HG03064 (cell line): ENCODE measurements at regions not wholly inside any gene's neighbourhood (a gene's known extent, or its start where the extent isn't known, plus 50 kb on each side); places are given as distances from the start of the nearest gene placed in this dataset.
"Not testable (repeated sequence)": the region's sequence is repeated elsewhere in the genome, so short reads cannot be mapped to it uniquely, and the experiment has no call there.

ENCODE experiments used
- ATAC-seq: cut with Tn5 transposase; IDR thresholded peaks from one replicate; pipeline ENCODE4 v1.9.1; 2021; ENCODE audit warnings: low read depth; ENCODE audit not compliant: unreplicated experiment

- ATAC-seq = no peak
Observed at GRCh38 chrX:55981603-55982002, 250.6 kb upstream of the KLF8 start.

GRCh38 chrX:55996649-55997048 lies 235.5 kb upstream of the KLF8 start:
- no peak for ATAC-seq

- no peak for ATAC-seq
Observed at GRCh38 chrX:56000174-56000573, 232.0 kb upstream of the KLF8 start.

GRCh38 chrX:56000729-56001128 lies 231.4 kb upstream of the KLF8 start:
- ATAC-seq = no peak

GRCh38 chrX:56025872-56026571 lies 206.1 kb upstream of the KLF8 start:
- no peak for ATAC-seq

GRCh38 chrX:56026815-56027214 lies 205.3 kb upstream of the KLF8 start:
- no peak for ATAC-seq

- no peak for ATAC-seq
Observed at GRCh38 chrX:56029188-56029587, 203.0 kb upstream of the KLF8 start.

- no peak for ATAC-seq
Observed at GRCh38 chrX:56029691-56030090, 202.5 kb upstream of the KLF8 start.

- no peak for ATAC-seq
Observed at GRCh38 chrX:56031409-56031808, 200.7 kb upstream of the KLF8 start.

- no peak for ATAC-seq
Observed at GRCh38 chrX:56033495-56034180, 198.5 kb upstream of the KLF8 start.

- ATAC-seq = not testable (repeated sequence)
Observed at GRCh38 chrX:56052673-56053330, 179.4 kb upstream of the KLF8 start.

GRCh38 chrX:56057325-56057724 lies 174.8 kb upstream of the KLF8 start:
- ATAC-seq = no peak

GRCh38 chrX:56066016-56066415 lies 166.1 kb upstream of the KLF8 start:
- ATAC-seq = peak; percentile 53

- ATAC-seq = no peak
Observed at GRCh38 chrX:56068274-56068758, 163.8 kb upstream of the KLF8 start.

- ATAC-seq = no peak
Observed at GRCh38 chrX:56069299-56069931, 162.7 kb upstream of the KLF8 start.

GRCh38 chrX:56089376-56089775 lies 142.8 kb upstream of the KLF8 start:
- ATAC-seq = no peak

GRCh38 chrX:56099271-56099670 lies 132.9 kb upstream of the KLF8 start:
- ATAC-seq = no peak

GRCh38 chrX:56107320-56107719 lies 124.8 kb upstream of the KLF8 start:
- ATAC-seq = no peak

- ATAC-seq = no peak
Observed at GRCh38 chrX:56113785-56114436, 118.2 kb upstream of the KLF8 start.

- ATAC-seq = no peak
Observed at GRCh38 chrX:56114437-56114787, 117.7 kb upstream of the KLF8 start.

GRCh38 chrX:56120242-56120641 lies 111.9 kb upstream of the KLF8 start:
- ATAC-seq = no peak
